Ammon's horn (tissue), 1 donor: ENCODE measurements at regions not wholly inside any gene's neighbourhood (a gene's known extent, or its start where the extent isn't known, plus 50 kb on each side); places are given as distances from the start of the nearest gene placed in this dataset.

Experiments
- DNase-seq: peaks from one replicate; pipeline ENCODE4 v3.0.0-alpha.2; 2016; ENCODE audit warnings: low spot score

- no peak for DNase-seq
Observed at GRCh38 chr3:22994781-22995180, 208.3 kb upstream of the UBE2E2 start.

- no peak for DNase-seq
Observed at GRCh38 chr3:22996920-22997571, 206.1 kb upstream of the UBE2E2 start.

- DNase-seq, result no peak
Observed at GRCh38 chr3:23000371-23000770, 202.8 kb upstream of the UBE2E2 start.

- DNase-seq, result no peak
Observed at GRCh38 chr3:23002151-23002550, 201.0 kb upstream of the UBE2E2 start.

GRCh38 chr3:23002836-23003732 is 200.0 kb upstream of the UBE2E2 start:
- DNase-seq, result peak; percentile 75

GRCh38 chr3:23003733-23004046 is 199.4 kb upstream of the UBE2E2 start:
- no peak for DNase-seq

GRCh38 chr3:23004971-23005370 is 198.2 kb upstream of the UBE2E2 start:
- DNase-seq, result no peak

- no peak for DNase-seq
Observed at GRCh38 chr3:23017801-23018200, 185.3 kb upstream of the UBE2E2 start.

- no peak for DNase-seq
Observed at GRCh38 chr3:23019596-23020300, 183.4 kb upstream of the UBE2E2 start.

GRCh38 chr3:23028294-23028693 is 174.8 kb upstream of the UBE2E2 start:
- DNase-seq, result no peak

GRCh38 chr3:23029001-23029400 is 174.1 kb upstream of the UBE2E2 start:
- DNase-seq, result no peak

- DNase-seq, result no peak
Observed at GRCh38 chr3:23035927-23036640, 167.0 kb upstream of the UBE2E2 start.

GRCh38 chr3:23036728-23037127 is 166.4 kb upstream of the UBE2E2 start:
- no peak for DNase-seq

- no peak for DNase-seq
Observed at GRCh38 chr3:23038471-23038870, 164.7 kb upstream of the UBE2E2 start.

- DNase-seq, result no peak
Observed at GRCh38 chr3:23041918-23042696, 161.0 kb upstream of the UBE2E2 start.

GRCh38 chr3:23044463-23044862 is 158.7 kb upstream of the UBE2E2 start:
- DNase-seq, result no peak

GRCh38 chr3:23046536-23046935 is 156.6 kb upstream of the UBE2E2 start:
- no peak for DNase-seq

GRCh38 chr3:23051240-23052140 is 151.6 kb upstream of the UBE2E2 start:
- DNase-seq, result no peak

- no peak for DNase-seq
Observed at GRCh38 chr3:23052208-23052607, 150.9 kb upstream of the UBE2E2 start.

- DNase-seq, result no peak
Observed at GRCh38 chr3:23052620-23053019, 150.5 kb upstream of the UBE2E2 start.
